Activated T-helper 9 cell treated with anti-CD3 and anti-CD28 coated beads, Interleukin-2, amount 50 U/mL, for 16 hours (primary cell): ENCODE measurements at regions not wholly inside any gene's neighbourhood (a gene's known extent, or its start where the extent isn't known, plus 50 kb on each side); places are given as distances from the start of the nearest gene placed in this dataset.

Source experiments
- DNase-seq: peaks from one replicate; pipeline ENCODE4 v3.0.0-alpha.2; 2020; ENCODE audit warnings: low read depth

DNA sequence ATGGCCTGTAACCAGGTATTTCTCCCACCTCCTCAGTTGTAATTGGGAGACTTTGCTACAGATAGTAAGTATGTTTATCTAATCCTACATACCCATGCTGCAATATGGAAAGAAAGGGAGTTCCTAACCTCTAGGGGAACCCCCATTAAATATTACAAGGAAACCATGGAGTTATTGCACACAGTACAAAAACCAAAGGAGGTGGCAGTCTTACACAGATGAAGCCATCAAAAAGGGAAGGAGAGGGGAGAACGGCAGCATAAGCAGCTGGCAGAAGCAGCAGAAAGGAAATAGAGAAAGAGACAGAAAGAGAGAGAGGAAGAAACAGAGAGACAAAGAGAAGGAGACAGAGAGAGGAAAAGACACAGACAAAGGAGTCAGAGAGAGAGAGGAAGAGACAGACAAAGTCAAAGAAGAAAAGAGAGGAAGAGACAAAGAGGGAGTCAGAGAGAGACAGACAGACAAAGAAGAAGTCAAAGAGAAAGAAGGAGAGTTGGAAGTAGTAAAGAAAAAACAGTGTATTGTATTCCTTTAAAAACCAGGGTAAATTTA is 142.9 kb downstream of the FASLG start:
- DNase-seq = no peak

GRCh38 chr1:172809750-172810149 is 150.8 kb downstream of the FASLG start:
- DNase-seq = no peak

GRCh38 chr1:172810480-172811175 is 151.7 kb downstream of the FASLG start:
- DNase-seq = no peak

DNA sequence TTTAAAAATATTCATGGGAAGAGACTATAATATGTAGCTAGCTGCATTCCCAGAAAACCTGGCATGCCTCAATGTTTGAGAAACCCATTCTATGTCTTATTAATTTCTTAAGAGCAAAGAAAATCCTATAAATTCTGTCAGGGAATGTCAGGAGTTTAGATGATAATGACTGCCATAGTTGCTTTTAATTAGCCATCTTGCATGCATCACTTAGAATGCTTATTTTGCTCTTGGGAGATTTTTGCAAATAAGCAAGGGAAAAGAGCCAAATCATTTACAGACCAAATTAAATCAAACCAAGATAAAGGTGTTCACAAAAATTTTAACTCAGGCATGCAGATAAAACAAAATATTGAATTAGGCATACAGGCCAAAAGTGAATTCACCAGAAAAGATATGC is 152.8 kb downstream of the FASLG start:
- DNase-seq = no peak

- DNase-seq = no peak
Measured at GRCh38 chr1:172812118-172812517, 153.2 kb downstream of the FASLG start.

- no peak for DNase-seq
Measured at GRCh38 chr1:172813330-172813729, 154.4 kb downstream of the FASLG start.

DNA sequence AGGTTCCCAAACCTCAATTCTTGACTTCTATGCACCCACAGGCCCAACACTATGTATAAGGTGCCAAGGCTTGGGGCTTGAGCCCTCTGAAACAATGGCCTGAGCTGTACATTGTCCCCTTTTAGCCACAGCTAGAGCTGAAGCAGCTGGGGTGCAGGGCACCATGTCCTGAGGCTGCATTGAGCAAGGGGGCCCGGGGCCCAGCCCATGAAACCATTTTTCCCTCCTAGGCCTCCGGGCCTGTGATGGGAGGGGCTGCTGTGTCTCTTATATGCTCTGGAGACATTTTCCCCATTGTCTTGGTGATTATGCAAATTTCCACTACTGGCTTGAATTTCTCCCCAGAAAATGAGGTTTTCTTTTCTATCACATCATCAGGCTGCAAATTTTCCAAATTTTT is 155.5 kb downstream of the FASLG start:
- no peak for DNase-seq

- no peak for DNase-seq
Measured at GRCh38 chr1:172815740-172816139, 156.8 kb downstream of the FASLG start.

GRCh38 chr1:172818841-172819527 is 160.1 kb downstream of the FASLG start:
- DNase-seq = peak; percentile 20

GRCh38 chr1:172820475-172821158 is 161.7 kb downstream of the FASLG start:
- no peak for DNase-seq

DNA sequence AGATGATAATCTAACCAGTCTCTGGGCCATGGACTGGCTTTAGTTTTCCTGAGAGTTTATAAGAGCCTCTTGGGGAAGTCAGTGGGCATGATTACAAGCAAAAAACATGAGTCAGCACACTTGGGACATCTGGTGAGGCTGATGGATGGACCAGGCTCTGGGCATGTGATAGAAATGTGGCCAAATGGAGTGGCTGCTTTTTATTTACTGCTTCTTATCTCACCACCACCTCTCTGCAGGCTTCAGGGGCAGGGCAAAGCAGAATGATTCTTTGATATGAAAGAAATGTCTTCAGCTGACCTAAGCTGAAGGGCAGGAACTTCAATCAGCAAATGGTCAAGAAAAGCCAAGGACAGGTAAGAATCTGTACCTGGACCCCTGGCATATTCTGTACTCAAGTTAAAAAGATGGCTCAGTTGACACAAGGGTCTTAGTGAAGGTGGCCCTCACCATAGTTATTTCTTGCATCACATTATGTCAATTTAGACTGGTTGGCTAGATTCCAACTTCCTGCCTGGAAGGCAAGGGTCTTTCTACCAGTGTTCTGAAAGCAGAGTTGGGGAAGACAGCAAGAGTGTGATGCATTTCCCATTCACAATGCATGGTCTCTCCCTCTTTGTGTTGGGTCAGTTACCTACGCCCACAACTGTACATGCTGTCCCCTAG is 162.8 kb downstream of the FASLG start:
- no peak for DNase-seq

DNA sequence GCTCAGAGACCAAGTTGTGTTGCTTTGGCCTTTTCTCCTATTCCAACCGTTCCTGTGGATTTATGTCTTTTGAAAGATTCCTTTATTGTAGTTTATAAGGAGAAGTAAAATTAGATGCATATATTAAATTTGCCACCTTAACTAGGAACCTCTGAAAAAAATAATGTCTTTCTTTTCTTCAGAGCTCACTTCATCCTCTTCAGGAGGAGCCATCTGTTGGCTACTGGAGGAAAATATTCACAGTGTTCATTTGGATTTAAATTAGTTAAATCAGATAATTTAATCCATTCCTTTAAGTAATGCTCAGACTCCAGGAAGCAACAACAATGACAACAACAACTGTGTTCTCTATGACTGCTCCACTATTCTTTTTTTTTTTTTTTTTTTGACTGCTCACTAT is 164.0 kb downstream of the FASLG start:
- no peak for DNase-seq

DNA sequence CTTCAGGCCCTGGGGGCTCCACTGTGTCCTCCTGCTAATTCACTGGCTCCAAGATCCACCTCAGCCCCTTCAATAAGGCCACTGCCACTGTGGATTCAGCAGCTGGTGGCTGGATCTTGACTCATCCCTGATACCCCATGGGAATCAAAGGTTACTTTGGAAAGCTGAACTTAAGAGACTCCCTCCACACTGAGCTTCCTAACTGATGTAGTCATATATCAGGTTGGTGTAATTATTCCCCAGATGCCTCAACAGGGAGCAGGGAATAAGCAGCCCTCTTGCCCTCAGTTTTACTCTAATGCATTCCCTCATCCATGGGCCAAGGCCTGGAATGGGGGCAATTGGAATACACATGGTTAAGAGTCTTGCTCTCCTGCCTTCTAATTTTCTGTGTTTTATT is 164.6 kb downstream of the FASLG start:
- DNase-seq = no peak

DNA sequence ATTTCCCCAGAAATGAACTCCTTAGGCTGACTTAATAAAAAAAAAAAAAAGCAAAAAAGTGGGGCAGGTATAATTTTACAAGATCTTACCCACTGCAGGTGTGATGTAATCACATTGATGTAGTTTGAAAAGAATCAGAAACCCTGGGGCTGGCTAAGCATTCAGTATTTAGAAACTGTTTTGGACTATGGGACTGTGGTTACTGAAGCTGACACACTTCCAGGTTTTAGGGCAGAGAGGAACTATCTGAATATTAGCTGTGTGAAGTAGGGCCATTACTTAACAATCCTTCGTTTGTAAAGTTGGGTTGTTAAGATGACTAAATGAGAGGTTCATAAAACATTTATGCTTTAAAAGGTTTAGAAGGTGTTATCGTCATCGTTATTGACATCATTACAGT is 165.3 kb downstream of the FASLG start:
- DNase-seq = no peak

- DNase-seq = no peak
Measured at GRCh38 chr1:172826096-172826741, 167.3 kb downstream of the FASLG start.

DNA sequence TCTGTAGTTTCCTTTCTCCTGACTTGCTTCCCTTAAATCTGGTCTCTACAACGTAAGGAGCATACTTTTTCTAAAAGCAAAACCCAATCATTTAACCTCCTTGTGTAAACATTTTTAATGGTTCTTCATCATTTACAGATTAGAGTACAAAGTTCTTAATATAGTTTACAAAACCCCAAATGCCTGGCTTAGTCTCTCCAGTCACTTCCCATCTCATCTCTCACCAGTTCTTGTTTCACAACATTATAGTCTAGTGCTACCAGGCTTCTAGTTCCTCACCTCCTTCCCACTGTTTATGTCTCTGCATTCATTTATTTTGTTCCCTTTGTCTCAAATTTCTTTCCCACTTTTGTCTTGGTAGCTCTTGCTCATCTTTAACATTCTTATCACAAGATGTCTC is 168.4 kb downstream of the FASLG start:
- no peak for DNase-seq

DNA sequence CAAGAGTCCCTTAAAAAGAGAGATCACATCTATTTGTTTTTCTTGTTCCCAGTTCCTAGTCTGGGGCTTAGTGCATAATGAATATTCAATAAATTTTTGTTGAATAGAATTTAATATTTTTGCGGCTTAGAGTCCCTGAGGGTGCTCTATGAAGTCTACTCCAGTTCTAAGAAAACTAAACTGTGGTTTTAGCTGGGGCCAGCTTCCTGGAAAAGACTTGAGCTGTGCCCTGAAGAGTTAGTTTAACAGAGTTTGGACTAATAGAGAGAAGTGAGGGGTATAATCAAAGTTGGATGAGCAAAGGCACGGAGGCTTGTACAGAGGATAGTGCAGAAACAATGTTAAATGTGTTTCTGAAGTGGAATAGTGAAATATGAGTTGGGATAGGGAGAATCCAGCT is 168.9 kb downstream of the FASLG start:
- no peak for DNase-seq

DNA sequence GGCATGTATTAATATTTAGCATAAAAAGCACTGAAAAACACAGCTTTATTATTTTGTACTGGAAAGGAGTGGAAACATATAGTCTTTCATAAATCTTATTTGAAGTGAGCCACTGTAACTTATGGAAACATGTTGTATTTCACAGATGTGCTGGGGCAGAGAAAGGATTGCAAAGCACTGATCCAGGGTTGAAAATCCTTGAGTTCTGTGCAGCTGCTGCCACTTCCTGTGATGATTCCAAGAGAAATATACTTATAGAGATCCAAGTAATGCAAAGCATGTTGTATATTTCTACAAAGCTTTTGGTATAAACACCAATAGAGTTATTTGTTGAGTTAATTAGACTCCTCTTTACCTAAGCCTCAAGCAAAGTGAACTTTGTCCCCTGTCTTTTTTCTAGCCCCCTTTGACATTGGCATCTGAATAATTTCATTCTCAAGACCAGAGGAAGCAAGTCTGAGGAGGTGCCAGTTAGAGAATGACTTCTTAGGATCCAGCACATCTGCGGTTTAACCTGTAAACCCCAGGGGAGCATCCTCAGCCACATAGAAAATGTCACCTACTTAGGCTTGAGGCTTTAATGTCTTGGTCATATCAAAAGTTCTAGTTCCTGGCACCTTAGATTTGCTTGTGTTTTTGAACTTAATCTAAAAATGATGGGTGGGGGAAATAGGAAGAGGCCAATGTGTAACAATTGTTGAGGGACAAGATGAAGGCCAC is 173.3 kb downstream of the FASLG start:
- DNase-seq = no peak

GRCh38 chr1:172833954-172834353 is 175.1 kb downstream of the FASLG start:
- DNase-seq = no peak

- DNase-seq = no peak
Measured at GRCh38 chr1:172834609-172835008, 175.7 kb downstream of the FASLG start.

GRCh38 chr1:172835834-172836233 is 176.9 kb downstream of the FASLG start:
- no peak for DNase-seq
